ENCODE measurements at regions not wholly inside any gene's neighbourhood (a gene's known extent, or its start where the extent isn't known, plus 50 kb on each side); places are given as distances from the start of the nearest gene placed in this dataset.

DNA sequence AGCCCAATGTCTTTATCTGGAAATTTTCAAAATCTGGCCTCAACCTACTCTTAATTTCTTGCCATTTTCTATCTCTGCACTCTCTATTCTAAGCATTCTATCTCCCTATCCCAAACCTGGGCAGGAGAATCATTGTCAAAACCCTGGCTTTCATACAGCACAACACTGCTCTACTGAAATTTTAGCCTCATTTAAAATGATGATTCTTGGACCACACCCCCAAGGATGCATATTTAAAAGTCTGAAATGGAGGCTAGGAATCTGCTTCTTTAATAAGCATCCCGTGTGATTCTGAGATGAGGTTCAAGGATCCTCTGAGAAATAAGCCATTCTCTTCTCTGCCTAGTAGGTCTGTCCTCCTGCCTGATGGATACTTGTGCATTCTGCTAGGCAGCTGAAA is 50.8 kb upstream of the EGR2 start:
- Histone ChIP-seq H3K4me3 (ENCODE audit: low read length) (no peak overlapping the region), H3K36me3 (ENCODE audit: insufficient read depth, low read depth, low read length) (no peaks in the 10 kb centered on the region), H3K27ac (ENCODE audit: low read length) (no peak overlapping the region), H3K9me3 (ENCODE audit: insufficient read depth, low read depth, low read length) (no peaks in the 10 kb centered on the region), H3K27me3 (ENCODE audit: insufficient read depth, low read length) (no peaks in the 10 kb centered on the region), H3K4me1 (ENCODE audit: insufficient read depth, low read length) (peaks cover 6% of the 10 kb centered on the region; the same call in 1 of the 2 replicates), H3K9ac (ENCODE audit: low read depth, low read length) (no peak overlapping the region)

GRCh38 chr10:62866451-62866850 is 50.3 kb upstream of the EGR2 start:
- Histone ChIP-seq H3K9ac (ENCODE audit: low read depth, low read length) (no peak overlapping the region), H3K27ac (ENCODE audit: low read length) (no peak overlapping the region), H3K4me3 (ENCODE audit: low read length) (no peak overlapping the region), H3K9me3 (ENCODE audit: insufficient read depth, low read depth, low read length) (no peaks in the 10 kb centered on the region), H3K4me1 (ENCODE audit: insufficient read depth, low read length) (peaks cover 6% of the 10 kb centered on the region; the same call in 1 of the 2 replicates), H3K36me3 (ENCODE audit: insufficient read depth, low read depth, low read length) (no peaks in the 10 kb centered on the region), H3K27me3 (ENCODE audit: insufficient read depth, low read length) (no peaks in the 10 kb centered on the region)

Data from iPS-20b (cell line).